ENCODE measurements at regions not wholly inside any gene's neighbourhood (a gene's known extent, or its start where the extent isn't known, plus 50 kb on each side); places are given as distances from the start of the nearest gene placed in this dataset.
A peak's percentile ranks its signal among the peaks of the same experiment; 100 is the strongest.

GRCh38 chr2:18399601-18400000, 160.9 kb downstream of the RDH14 start:
- Histone ChIP-seq H3K27ac (no peak overlapping the region), H3K4me3 (ENCODE audit: low read depth, low read length) (no peak overlapping the region), H3K27me3 (ENCODE audit: insufficient read depth, low read depth, severe bottlenecking) (peaks cover 9% of the 10 kb centered on the region), H3K9me3 (ENCODE audit: severe bottlenecking) (no peaks in the 10 kb centered on the region), H3K36me3 (no peaks in the 10 kb centered on the region)
- DNase-seq, result no peak
- TF ChIP-seq CTCF (IDR thresholded peaks at IDR 0.05; ENCODE audit: low read depth, low read length), result no peak

GRCh38 chr2:18398833-18399232, 161.6 kb downstream of the RDH14 start:
- H3K9me3 ChIP-seq (ENCODE audit: severe bottlenecking), result no peaks in the 10 kb centered on the region
- no peak for DNase-seq
- H3K27ac ChIP-seq, result no peak overlapping the region
- H3K36me3 ChIP-seq, result no peaks in the 10 kb centered on the region
- H3K27me3 ChIP-seq (ENCODE audit: insufficient read depth, low read depth, severe bottlenecking), result peaks cover 9% of the 10 kb centered on the region
- TF ChIP-seq CTCF (IDR thresholded peaks at IDR 0.05; ENCODE audit: low read depth, low read length), result no peak
- no peak overlapping the region for H3K4me3 ChIP-seq (ENCODE audit: low read depth, low read length)

GRCh38 chr2:18396329-18397010, 164.0 kb downstream of the RDH14 start:
- TF ChIP-seq CTCF (IDR thresholded peaks at IDR 0.05; ENCODE audit: low read depth, low read length), result no peak
- Histone ChIP-seq H3K36me3 (no peaks in the 10 kb centered on the region), H3K4me3 (ENCODE audit: low read depth, low read length) (no peak overlapping the region), H3K27me3 (ENCODE audit: insufficient read depth, low read depth, severe bottlenecking) (peaks cover 9% of the 10 kb centered on the region), H3K9me3 (ENCODE audit: severe bottlenecking) (no peaks in the 10 kb centered on the region), H3K27ac (no peak overlapping the region)
- DNase-seq, result no peak

- H3K9me3 ChIP-seq (ENCODE audit: severe bottlenecking), result no peaks in the 10 kb centered on the region
- no peak for TF ChIP-seq CTCF (IDR thresholded peaks at IDR 0.05; ENCODE audit: low read depth, low read length)
- no peaks in the 10 kb centered on the region for H3K36me3 ChIP-seq
- no peak for DNase-seq
- peaks cover 5% of the 10 kb centered on the region for H3K27me3 ChIP-seq (ENCODE audit: insufficient read depth, low read depth, severe bottlenecking)
- H3K27ac ChIP-seq, result no peak overlapping the region
- no peak overlapping the region for H3K4me3 ChIP-seq (ENCODE audit: low read depth, low read length)
Measured at GRCh38 chr2:18395555-18395954, 164.9 kb downstream of the RDH14 start.

- Histone ChIP-seq H3K27ac (no peak overlapping the region), H3K9me3 (ENCODE audit: severe bottlenecking) (no peaks in the 10 kb centered on the region), H3K27me3 (ENCODE audit: insufficient read depth, low read depth, severe bottlenecking) (no peaks in the 10 kb centered on the region), H3K36me3 (no peaks in the 10 kb centered on the region), H3K4me3 (ENCODE audit: low read depth, low read length) (no peak overlapping the region)
- peak; percentile 99 for TF ChIP-seq CTCF (IDR thresholded peaks at IDR 0.05; ENCODE audit: low read depth, low read length)
- DNase-seq, result peak; percentile 88
Measured at GRCh38 chr2:18387441-18388206, 172.8 kb downstream of the RDH14 start.

Data from WERI-Rb-1 (cell line).